ENCODE measurements at regions not wholly inside any gene's neighbourhood (a gene's known extent, or its start where the extent isn't known, plus 50 kb on each side); places are given as distances from the start of the nearest gene placed in this dataset.

DNA sequence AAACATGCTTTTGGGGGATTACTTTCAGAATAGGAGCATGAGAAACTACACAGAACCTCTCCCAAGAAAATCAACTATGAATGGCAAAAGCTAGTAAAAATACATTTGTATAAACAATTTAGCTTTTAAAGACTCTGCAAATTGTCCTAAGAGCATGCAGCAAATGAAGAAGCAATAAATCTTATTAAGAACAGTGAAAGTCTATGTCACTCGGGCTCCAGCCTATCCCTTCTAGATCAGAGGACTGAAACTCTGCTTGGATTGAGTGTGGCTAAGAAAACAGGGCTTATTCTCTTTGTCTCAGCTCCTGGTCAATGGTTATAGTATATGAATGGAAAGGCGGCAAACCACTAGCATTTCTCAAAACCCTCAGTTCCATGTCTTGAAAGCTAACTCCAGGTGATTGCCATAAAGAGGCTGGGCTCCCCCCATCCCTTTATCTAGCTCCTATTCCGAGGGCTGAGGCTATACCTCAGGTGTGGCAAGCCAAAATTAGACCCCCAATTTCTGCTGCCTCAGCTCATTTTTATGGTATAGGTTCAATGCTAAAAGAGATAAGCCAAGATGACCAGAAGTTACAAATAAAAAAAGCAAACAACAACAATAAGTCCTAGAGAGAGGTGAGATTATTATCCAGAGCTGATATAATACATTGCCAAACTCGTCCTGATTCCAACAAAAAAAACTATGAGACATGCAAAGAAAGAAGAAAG is 953.2 kb downstream of the SLITRK6 start:
- H3K4me3 ChIP-seq, result no peak overlapping the region
- H3K9me3 ChIP-seq, result no peaks in the 10 kb centered on the region
- no peaks in the 10 kb centered on the region for H3K27me3 ChIP-seq (ENCODE audit: low read depth)
- no peak for DNase-seq
- H3K36me3 ChIP-seq, result no peaks in the 10 kb centered on the region
- TF ChIP-seq CTCF (IDR thresholded peaks at IDR 0.05), result no peak
- H3K4me1 ChIP-seq, result no peaks in the 10 kb centered on the region
- intact Hi-C loops (cut with DNase I), result no loop called here
- no peak overlapping the region for H3K27ac ChIP-seq
- no peak for ATAC-seq

- H3K27ac ChIP-seq, result no peak overlapping the region
- ATAC-seq (no peak), DNase-seq (no peak)
- intact Hi-C loops (cut with DNase I), result no loop called here
- H3K27me3 ChIP-seq (ENCODE audit: low read depth), result no peaks in the 10 kb centered on the region
- H3K36me3 ChIP-seq, result no peaks in the 10 kb centered on the region
- H3K4me1 ChIP-seq, result no peaks in the 10 kb centered on the region
- no peak for TF ChIP-seq CTCF (IDR thresholded peaks at IDR 0.05)
- no peak overlapping the region for H3K4me3 ChIP-seq
- no peaks in the 10 kb centered on the region for H3K9me3 ChIP-seq
Measured at GRCh38 chr13:84844473-84844872, 954.7 kb downstream of the SLITRK6 start.

DNA sequence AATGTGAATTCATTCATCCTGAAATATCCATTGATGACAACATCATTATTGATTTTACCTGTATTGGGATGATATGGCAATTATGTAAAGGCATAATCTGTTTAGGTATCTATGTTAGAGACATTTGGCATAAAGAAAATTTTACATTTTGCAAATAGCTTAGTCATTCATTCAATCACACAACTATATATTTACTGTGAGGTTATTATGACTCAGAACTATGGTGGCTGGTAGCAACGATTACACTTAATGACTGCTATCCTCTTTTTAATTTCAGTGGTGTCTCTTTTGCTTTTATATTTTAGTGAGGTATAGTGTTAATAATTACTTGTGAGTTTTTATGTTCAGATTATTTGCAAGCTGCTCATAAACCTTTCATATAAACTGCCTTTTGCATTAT is 955.9 kb downstream of the SLITRK6 start:
- intact Hi-C loops (cut with DNase I), result no loop called here
- no peak for TF ChIP-seq CTCF (IDR thresholded peaks at IDR 0.05)

DNA sequence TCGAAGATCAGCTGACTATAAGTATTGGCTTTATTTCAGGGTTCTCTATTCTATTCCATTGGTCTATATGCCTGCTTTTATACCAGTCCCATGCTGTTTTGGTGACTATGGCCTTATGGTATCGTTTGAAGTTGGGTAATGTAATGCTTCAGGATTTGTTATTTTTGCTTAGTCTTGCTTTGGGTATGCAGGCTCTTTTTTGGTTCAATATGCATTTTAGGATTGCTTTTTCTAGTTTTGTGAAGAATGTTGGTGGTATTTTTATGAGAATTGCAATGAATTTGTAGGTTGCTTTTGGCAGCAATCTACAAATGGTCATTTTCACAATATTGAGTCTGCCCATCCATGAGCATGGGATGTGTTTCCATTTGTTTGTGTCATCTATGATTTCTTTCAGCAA is 951.9 kb upstream of the SLITRK1 start:
- Histone ChIP-seq H3K4me3 (no peak overlapping the region), H3K36me3 (no peaks in the 10 kb centered on the region), H3K9me3 (no peaks in the 10 kb centered on the region), H3K27me3 (ENCODE audit: low read depth) (no peaks in the 10 kb centered on the region), H3K4me1 (no peaks in the 10 kb centered on the region), H3K27ac (no peak overlapping the region)
- ATAC-seq (no peak), DNase-seq (no peak)
- TF ChIP-seq CTCF (IDR thresholded peaks at IDR 0.05), result no peak
- intact Hi-C loops (cut with DNase I), result no loop called here

More for the DNA sequence above, 955.9 kb downstream of the SLITRK6 start:
- Histone ChIP-seq H3K4me3 (no peak overlapping the region), H3K36me3 (no peaks in the 10 kb centered on the region), H3K27me3 (ENCODE audit: low read depth) (no peaks in the 10 kb centered on the region), H3K27ac (no peak overlapping the region), H3K4me1 (no peaks in the 10 kb centered on the region), H3K9me3 (no peaks in the 10 kb centered on the region)
- DNase-seq, result no peak
- ATAC-seq, result no peak

GRCh38 chr13:84831666-84832657 is 949.7 kb upstream of the SLITRK1 start:
- no peak for TF ChIP-seq CTCF (IDR thresholded peaks at IDR 0.05)
- ATAC-seq (peak in 1 of 2 donors; percentile 35), DNase-seq (no peak)
- Histone ChIP-seq H3K27ac (no peak overlapping the region), H3K4me1 (no peaks in the 10 kb centered on the region), H3K4me3 (no peak overlapping the region), H3K36me3 (no peaks in the 10 kb centered on the region), H3K27me3 (ENCODE audit: low read depth) (no peaks in the 10 kb centered on the region), H3K9me3 (no peaks in the 10 kb centered on the region)
- intact Hi-C loops (cut with DNase I), result no loop called here
